Fibroblast of lung (primary cell): ENCODE measurements at regions not wholly inside any gene's neighbourhood (a gene's known extent, or its start where the extent isn't known, plus 50 kb on each side); places are given as distances from the start of the nearest gene placed in this dataset.

Source experiments
- CTCF ChIP-seq, 2 donors: IDR thresholded peaks in 1 of 2; conservative IDR thresholded peaks in 1 of 2; 1 replicate in 1 of 2; 2 replicates in 1 of 2; pipeline ENCODE4 v1.5.1; 2011 to 2012; ENCODE audit warnings: low read length in 2 of 2, control low read depth in 1 of 2, inconsistent platforms in 1 of 2, low read depth in 1 of 2, mild to moderate bottlenecking in 1 of 2
- EZH2 ChIP-seq: IDR thresholded peaks from 2 replicates; pipeline ENCODE4 v1.5.1; 2012; ENCODE audit warnings: low read length, control low read depth, mild to moderate bottlenecking; ENCODE audit errors: missing control alignments

GRCh38 chr18:34506198-34506597 is 203.9 kb upstream of the DTNA start:
- TF ChIP-seq CTCF (conservative IDR thresholded peaks at IDR 0.05 in 1 of 2, IDR thresholded peaks at IDR 0.05 in 1 of 2; ENCODE audit: low read depth in 1 of 2, low read length in 2 of 2) (no peak), EZH2 (no peak)
